HG03135 (cell line): ENCODE measurements at regions not wholly inside any gene's neighbourhood (a gene's known extent, or its start where the extent isn't known, plus 50 kb on each side); places are given as distances from the start of the nearest gene placed in this dataset.
A peak's percentile ranks its signal among the peaks of the same experiment; 100 is the strongest.
"Not testable (repeated sequence)": the region's sequence is repeated elsewhere in the genome, so short reads cannot be mapped to it uniquely, and the experiment has no call there.

Experiments
- ATAC-seq: cut with Tn5 transposase; IDR thresholded peaks from one replicate; pipeline ENCODE4 v1.9.1; 2021; ENCODE audit warnings: mild to moderate bottlenecking, moderate library complexity; ENCODE audit not compliant: unreplicated experiment

GRCh38 chr9:1535599-1535998 lies 479.5 kb upstream of the SMARCA2 start:
- ATAC-seq: no peak

- ATAC-seq: no peak
Measured at GRCh38 chr9:1536522-1537170, 478.5 kb upstream of the SMARCA2 start.

GRCh38 chr9:1538301-1538700 lies 476.8 kb upstream of the SMARCA2 start:
- no peak for ATAC-seq

DNA sequence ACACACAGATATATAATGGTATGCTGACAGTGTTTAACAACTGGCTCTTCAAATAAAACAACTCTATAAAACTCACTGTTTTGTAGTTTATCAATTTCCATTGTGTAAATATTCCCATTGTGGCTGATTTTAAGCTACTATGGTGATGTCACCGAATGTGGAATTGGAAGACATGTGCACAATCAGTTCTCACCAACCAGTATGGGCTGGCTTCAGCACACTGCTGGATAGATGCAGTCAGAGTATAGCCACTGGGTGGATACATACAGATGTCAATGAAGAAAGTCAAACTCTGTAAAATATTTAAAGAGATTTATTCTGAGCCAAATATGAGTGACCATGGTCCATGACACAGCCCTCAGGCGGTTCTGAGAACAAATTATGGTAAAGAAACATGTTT lies 475.9 kb upstream of the SMARCA2 start:
- no peak for ATAC-seq

DNA sequence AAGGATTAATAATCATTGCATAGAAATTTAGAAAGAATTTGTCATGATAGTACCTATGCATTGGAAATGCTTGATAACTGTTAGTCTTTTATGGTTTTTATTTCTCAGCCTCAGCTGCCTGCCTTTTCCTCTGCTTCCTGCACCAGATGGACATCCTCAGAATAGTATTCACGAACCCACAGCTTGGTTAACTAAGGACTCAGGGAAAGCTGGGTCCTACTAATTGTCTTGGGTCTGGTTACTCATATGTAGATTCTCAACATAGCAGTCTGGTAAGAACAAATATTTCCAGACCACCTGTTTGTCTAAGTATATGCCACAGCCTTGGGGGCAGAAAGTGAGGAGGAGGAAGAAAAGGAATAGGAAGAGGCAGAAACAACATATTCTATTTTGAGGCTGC lies 464.5 kb upstream of the SMARCA2 start:
- no peak for ATAC-seq

GRCh38 chr9:1554081-1555035 lies 460.8 kb upstream of the SMARCA2 start:
- ATAC-seq: peak; percentile 78

GRCh38 chr9:1558666-1559065 lies 456.5 kb upstream of the SMARCA2 start:
- ATAC-seq: not testable (repeated sequence)

GRCh38 chr9:1575939-1576338 lies 439.2 kb upstream of the SMARCA2 start:
- no peak for ATAC-seq

GRCh38 chr9:1580215-1580614 lies 434.9 kb upstream of the SMARCA2 start:
- ATAC-seq: peak; percentile 95

DNA sequence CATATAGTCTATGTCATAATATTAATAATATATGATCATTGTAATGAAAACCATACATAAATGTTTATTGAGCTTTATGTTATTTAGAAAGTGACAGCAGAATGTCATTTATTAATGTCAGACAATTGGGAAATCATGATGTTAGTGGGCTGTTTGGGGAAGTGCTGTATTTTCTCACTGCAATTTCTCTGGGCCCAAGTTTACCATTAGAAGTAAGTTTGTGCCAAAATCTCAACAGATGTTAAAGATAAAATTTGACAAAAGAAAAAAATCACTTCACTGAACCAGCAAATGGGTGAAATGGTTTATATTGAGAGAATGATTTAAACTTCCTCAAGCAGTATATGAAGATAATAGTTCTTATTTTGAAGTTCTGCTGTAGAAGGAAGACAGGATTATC lies 433.2 kb upstream of the SMARCA2 start:
- ATAC-seq: no peak

- ATAC-seq: no peak
Measured at GRCh38 chr9:1591310-1591709, 423.8 kb upstream of the SMARCA2 start.

GRCh38 chr9:1598270-1598669 lies 416.9 kb upstream of the SMARCA2 start:
- ATAC-seq: no peak

DNA sequence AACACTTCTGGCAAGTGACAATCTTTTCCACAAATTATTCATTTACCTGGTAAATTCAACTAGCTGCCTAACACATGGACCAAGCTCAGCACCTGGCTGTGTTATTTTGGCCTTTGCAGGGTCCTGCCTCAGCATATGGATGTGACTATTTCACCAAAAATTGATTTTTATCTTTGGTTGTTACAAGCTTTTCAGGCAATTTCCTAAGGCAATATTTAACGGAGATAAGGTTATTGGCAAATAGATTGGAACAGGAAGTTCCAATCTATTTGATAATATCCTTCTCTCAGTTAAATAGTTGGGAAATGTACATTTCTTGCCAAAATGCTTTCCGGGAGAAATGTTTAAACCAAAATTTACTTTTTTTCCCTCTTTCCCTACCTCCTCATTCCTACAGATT lies 415.2 kb upstream of the SMARCA2 start:
- no peak for ATAC-seq

GRCh38 chr9:1604942-1605560 lies 410.1 kb upstream of the SMARCA2 start:
- no peak for ATAC-seq

GRCh38 chr9:1606253-1606652 lies 408.9 kb upstream of the SMARCA2 start:
- ATAC-seq: no peak

GRCh38 chr9:1612886-1613285 lies 402.3 kb upstream of the SMARCA2 start:
- no peak for ATAC-seq

DNA sequence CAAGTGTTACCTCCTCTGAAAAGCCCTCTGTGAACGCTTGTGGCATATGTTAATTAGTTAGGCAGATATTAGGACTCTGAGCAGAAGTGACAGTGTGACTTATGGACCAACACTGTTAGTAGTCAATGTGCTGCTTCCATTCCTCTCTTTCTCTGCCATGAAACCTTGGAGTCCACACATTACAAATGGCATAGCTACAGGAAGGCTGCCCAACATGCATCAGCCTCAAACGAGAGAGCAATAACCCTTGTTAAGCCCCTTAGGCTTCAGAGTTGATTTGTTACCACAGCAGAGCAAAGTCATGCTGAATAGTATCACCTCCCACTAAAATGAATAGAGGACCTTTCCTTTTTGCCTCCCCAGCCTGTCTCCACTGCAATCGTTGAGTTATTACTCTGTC lies 397.7 kb upstream of the SMARCA2 start:
- no peak for ATAC-seq

DNA sequence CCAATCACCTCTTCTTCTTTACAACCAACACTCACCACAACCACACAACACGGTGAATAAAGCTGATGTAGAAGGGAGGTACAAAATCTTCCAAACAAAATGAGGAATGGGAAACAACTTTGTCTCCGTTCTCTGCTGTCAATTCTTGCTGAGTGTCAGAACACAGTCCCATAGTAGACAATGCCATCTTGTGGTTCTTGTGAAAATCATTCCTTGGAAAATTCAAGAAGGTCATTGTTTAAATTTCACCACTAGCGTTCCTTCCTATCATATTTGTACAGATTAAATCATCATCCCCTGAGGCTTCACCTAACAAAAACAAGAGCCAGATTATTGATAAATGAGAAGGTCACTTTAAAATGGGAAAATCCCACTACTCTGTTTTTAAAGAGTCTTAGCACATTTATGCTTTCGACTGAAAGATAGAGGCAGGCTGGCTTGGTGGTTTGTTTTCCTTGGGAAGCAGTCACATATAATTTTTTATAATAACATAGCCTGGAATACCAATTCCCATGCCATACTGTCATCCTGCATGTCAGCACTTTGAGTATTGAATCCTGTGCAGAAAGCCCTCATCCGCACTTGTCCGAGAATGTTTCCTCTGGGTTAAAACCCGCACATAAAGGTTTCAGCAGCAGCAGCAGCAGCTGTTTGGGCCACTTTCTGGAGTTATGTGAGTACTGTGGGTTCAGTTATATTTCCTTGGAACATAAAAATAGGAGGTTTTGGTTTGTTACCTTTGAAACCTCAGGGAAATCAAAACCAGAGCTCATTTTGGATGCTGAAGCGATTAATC lies 395.0 kb upstream of the SMARCA2 start:
- no peak for ATAC-seq

DNA sequence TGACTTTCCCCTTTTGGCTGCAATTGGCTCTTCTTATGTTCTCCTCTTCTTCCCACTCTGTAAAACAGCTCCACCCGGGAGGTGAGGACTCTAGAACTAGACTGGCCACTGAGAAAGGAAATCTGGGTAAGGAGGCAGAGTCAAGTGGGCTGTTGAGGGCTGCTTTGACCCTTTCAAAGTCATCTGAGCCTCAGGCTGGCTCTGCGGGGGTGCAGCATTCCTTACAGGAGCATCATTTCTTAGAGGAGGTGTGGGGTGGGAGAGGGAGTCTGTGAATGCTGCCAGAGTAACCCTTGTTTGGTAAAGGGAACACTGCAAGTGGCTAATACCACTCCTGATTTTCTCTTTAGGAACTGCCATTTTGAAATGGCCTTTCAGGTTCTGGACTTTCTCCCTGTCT lies 377.7 kb upstream of the SMARCA2 start:
- ATAC-seq: no peak

GRCh38 chr9:1639166-1639565 lies 376.0 kb upstream of the SMARCA2 start:
- ATAC-seq: no peak

DNA sequence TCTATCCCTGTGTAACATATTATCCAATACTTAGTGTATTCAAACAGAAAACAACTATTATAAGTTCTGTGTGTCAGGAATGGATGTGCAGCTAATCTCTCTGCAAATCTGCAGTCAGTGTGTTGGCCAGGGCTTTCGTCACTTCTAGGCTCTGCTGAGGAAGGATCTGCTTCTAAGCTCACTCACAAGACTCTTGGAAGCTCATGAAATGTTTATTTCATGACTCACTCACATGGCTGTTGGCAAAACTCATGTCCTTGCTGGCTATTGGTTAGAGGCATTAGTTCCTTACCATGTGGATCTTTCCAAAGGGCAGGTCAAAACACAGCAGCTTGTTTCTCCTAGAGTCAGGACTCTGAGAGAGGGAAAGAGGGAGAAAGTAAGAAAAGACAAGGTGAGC lies 367.4 kb upstream of the SMARCA2 start:
- ATAC-seq: no peak
